ENCODE measurements at regions not wholly inside any gene's neighbourhood (a gene's known extent, or its start where the extent isn't known, plus 50 kb on each side); places are given as distances from the start of the nearest gene placed in this dataset.

- H3K4me1 ChIP-seq (replicated peaks in 1 of 2; ENCODE audit: control insufficient read depth in 2 of 2, insufficient read depth in 2 of 2, low read length in 2 of 2), result peaks cover 0 to 10% of the 10 kb centered on the region in 2 experiments; a peak in 2 of 5 replicates
- H2AFZ ChIP-seq (ENCODE audit: low read depth, low read length), result no peak overlapping the region
- intact Hi-C loops (cut with micrococcal nuclease), result no loop called here
- in situ Hi-C loops (cut with MboI), result no loop called here
- H3K9ac ChIP-seq (ENCODE audit: insufficient read depth in 1 of 2, low read depth in 2 of 2, low read length in 2 of 2), result no peak overlapping the region
- POLR2A ChIA-PET, result interaction anchor here (0.6 kb wide), 2 partner anchors 106 to 169 kb away, joined by 3 read pairs; no protein-coding TSS in a partner anchor
- no peak for DNase-seq (ENCODE audit: extremely low read depth in 1 of 4, low spot score in 3 of 4)
- no peaks in the 10 kb centered on the region for H3K27me3 ChIP-seq (ENCODE audit: control insufficient read depth in 2 of 2, insufficient read depth in 2 of 2, low read length in 2 of 2)
- CTCF ChIA-PET (ENCODE audit: low intra/inter-chr PET ratio), result no interaction called here
- no peak overlapping the region for H3K4me2 ChIP-seq (ENCODE audit: insufficient read depth, low read length)
- H3K79me2 ChIP-seq (ENCODE audit: control insufficient read depth, insufficient read depth, low read length), result no peaks in the 10 kb centered on the region
- H3K36me3 ChIP-seq (ENCODE audit: control insufficient read depth, insufficient read depth, low read length), result no peaks in the 10 kb centered on the region
- H4K20me1 ChIP-seq (replicated peaks; ENCODE audit: control insufficient read depth, insufficient read depth, low read length), result no peaks in the 10 kb centered on the region; the same call in 1 of the 2 replicates
- H3K27ac ChIP-seq (ENCODE audit: extremely low read depth, low read depth, low read length), result no peak overlapping the region
- H3K4me3 ChIP-seq, result no peak overlapping the region
- ATAC-seq, result no peak
- FAIRE-seq, result no peak
- WGBS (ENCODE audit: insufficient coverage, low coverage, missing lambda C conversion rate), result 67% methylated on average over 4 of the region's 5 CpGs
- BruUV-seq (replicated peaks), result no TSS peak
- H3K9me3 ChIP-seq (replicated peaks; ENCODE audit: control insufficient read depth, insufficient read depth, low read depth, low read length), result no peaks in the 10 kb centered on the region
- no peaks in the 10 kb centered on the region for H3K9me1 ChIP-seq (ENCODE audit: control insufficient read depth, insufficient read depth, low read length)
- no peak for TF ChIP-seq PTRF (tag; IDR thresholded peaks at IDR 0.05)
- no peak for TF ChIP-seq ZNF407 (IDR thresholded peaks at IDR 0.05; ENCODE audit: low read depth)
- TF ChIP-seq SRSF7 (optimal IDR thresholded peaks at IDR 0.05; ENCODE audit: low read depth, low read length), result no peak
- no peak for TF ChIP-seq ZNF717 (CRISPR knock-in tag; IDR thresholded peaks at IDR 0.05)
- TF ChIP-seq CBX3 (IDR thresholded peaks at IDR 0.05; ENCODE audit: borderline replicate concordance in 1 of 2, low read length in 2 of 2), result no peak
- TF ChIP-seq ZKSCAN1 (IDR thresholded peaks at IDR 0.05; ENCODE audit: low read depth, low read length), result no peak
- TF ChIP-seq THRA (IDR thresholded peaks at IDR 0.05), result no peak
- TF ChIP-seq ZNF23 (CRISPR knock-in tag; IDR thresholded peaks at IDR 0.05), result no peak
- TF ChIP-seq FIP1L1 (IDR thresholded peaks at IDR 0.05; ENCODE audit: low read depth, low read length, poor library complexity, severe bottlenecking), result no peak
- TF ChIP-seq MLLT1 (IDR thresholded peaks at IDR 0.05), result no peak
- no peak for TF ChIP-seq ZNF431 (CRISPR knock-in tag; IDR thresholded peaks at IDR 0.05)
Measured at GRCh38 chr6:134590004-134590403, 272.1 kb upstream of the SGK1 start.
